ENCODE measurements at regions not wholly inside any gene's neighbourhood (a gene's known extent, or its start where the extent isn't known, plus 50 kb on each side); places are given as distances from the start of the nearest gene placed in this dataset.

DNA sequence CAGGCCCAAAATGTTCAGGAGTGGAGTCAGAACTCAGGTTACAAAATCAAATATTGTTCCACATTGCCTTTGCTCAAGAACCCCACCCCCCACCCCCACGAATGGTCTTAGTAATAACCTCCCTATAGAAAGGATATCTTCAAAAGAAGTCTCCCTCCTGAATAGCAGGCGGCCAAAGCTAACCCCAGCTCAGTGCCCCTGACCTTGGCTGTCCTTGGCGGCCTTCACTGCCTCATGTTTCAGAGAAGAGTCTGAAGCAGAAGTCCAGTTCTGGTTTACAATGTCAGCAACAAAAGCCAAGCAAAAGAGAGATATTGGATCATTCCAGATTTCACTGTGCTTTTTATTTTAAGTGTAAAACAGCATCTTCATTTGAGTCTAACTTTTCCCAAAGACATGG, 476.5 kb upstream of the NRP1 start:
- TF ChIP-seq CTCF (IDR thresholded peaks at IDR 0.05), result no peak
- TF ChIP-seq POLR2A (IDR thresholded peaks at IDR 0.05), result no peak
